VCaP (cell line): ENCODE measurements at regions not wholly inside any gene's neighbourhood (a gene's known extent, or its start where the extent isn't known, plus 50 kb on each side); places are given as distances from the start of the nearest gene placed in this dataset.

Experiments
- H3K27ac ChIP-seq: fragments of 450-650 bp; 2 replicates; pipeline ENCODE4 v1.5.1; 2017
- TF ChIP-seq, protein P1 (sequence below): fragments of 450-650 bp; conservative IDR thresholded peaks from 2 replicates; pipeline ENCODE4 v1.5.1; 2017; ENCODE audit warnings: mild to moderate bottlenecking, moderate library complexity

DNA sequence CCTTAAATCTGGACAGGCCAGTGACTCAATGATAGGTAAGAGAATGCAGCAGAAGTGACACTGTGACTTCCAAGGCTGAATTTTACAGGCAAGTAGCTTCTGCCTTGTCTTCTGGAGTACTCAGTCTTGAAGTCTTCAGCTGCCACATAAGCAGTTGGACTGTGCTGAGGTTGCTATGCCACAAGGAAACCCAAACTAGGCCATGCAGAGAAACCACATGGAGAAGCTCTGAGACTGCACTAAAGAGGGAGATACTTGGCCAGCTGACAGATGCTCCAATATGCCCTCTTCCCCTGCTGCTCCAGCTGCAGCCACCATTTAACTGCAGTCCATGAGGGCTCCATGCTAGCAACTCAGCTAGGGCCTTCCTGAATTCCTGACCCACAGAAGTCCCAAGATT, 119.4 kb upstream of the GADL1 start:
- TF ChIP-seq, protein P1, sequence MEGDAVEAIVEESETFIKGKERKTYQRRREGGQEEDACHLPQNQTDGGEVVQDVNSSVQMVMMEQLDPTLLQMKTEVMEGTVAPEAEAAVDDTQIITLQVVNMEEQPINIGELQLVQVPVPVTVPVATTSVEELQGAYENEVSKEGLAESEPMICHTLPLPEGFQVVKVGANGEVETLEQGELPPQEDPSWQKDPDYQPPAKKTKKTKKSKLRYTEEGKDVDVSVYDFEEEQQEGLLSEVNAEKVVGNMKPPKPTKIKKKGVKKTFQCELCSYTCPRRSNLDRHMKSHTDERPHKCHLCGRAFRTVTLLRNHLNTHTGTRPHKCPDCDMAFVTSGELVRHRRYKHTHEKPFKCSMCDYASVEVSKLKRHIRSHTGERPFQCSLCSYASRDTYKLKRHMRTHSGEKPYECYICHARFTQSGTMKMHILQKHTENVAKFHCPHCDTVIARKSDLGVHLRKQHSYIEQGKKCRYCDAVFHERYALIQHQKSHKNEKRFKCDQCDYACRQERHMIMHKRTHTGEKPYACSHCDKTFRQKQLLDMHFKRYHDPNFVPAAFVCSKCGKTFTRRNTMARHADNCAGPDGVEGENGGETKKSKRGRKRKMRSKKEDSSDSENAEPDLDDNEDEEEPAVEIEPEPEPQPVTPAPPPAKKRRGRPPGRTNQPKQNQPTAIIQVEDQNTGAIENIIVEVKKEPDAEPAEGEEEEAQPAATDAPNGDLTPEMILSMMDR, result no peak
- H3K27ac ChIP-seq, result no peak overlapping the region

DNA sequence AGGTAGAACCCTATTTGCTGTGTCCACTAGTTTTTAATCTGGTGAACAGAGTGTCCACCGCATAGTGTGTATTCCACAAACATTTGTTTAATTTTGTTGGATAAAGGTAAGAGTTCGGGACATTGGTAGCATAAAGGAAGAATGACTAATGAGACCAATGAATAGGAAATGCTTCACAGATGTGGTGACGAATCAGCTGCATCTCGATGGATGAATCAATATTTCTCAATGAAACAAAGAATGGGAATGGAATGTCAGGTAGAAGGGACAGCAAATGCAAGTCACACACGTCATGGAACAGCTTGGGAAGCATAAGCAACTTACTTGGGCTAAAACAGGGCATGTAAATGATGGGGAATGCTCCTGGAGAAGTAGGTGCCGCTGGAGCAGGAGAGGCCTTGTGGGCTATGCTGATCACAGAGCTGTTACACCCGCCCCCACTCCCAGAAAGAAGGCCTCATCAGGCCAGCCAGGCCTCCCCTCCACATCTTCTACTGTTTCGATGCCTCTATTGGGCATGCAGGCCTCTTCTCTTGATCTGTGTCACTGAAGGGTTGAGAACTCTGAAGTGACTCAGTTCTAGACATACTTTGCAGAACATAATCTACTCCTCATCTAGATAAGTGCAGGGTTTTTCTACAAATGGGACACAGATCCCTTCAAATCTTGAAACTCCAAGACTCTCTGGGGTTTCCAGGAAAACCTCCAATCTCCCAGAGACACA, 120.0 kb upstream of the GADL1 start:
- H3K27ac ChIP-seq, result no peak overlapping the region
- TF ChIP-seq, protein P1, result no peak

DNA sequence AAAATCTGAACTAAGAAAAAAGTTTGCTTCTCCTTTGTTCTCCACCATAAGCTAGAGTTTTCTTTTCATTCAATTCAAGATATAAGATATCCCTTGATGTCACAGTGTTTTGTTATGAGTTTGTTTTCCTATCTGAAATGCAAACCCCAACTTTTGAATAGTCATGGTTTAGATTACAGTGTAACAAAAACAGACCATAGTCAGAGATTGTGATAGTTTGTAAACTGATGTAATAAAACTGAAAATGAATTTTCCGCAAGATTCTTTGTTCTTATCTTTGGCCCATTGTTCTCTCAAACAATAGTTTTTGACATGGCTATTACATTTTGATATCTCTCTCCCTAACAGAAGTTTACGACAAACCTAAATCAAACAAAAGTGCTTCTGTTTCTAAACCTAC, 121.7 kb upstream of the GADL1 start:
- H3K27ac ChIP-seq, result no peak overlapping the region
- TF ChIP-seq, protein P1, result no peak

DNA sequence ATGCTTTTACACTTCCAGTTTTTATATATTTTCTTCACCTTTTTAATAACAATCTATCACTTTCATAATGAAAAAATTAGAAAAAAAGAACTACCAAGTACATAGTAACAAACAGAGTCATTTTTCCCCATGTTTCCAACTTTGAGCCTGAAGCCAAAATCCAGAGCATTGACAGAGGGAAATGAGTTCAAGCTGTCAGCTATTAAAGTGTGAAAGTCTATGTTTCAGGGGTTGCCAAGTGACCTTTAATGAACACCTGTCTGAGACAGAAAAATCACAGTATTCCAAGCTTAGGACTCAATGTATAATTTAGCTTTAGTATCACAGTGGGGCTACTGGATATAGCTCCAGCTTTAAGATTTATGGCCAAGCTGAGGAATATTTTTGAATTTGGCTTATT, 128.3 kb upstream of the GADL1 start:
- TF ChIP-seq, protein P1, result no peak
- no peak overlapping the region for H3K27ac ChIP-seq

DNA sequence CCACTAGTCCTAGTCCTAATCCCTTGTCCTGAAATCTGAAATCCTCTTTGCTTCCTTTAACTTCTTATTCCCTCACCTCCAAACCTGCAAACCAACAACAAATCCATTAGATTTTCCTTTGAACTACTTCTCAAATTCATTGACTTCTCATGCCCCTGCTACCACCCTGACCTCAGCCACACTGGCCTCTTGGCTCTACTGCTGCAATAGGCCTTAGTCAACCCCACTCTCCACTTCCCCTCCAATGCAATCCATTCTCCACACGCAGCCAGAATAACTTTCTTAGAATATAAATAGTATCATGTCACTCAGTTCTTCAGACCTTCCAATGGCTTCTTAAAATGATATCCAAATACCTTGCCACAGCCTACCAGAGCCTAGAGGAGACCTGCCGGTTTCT, 131.1 kb upstream of the GADL1 start:
- TF ChIP-seq, protein P1, result no peak
- no peak overlapping the region for H3K27ac ChIP-seq

DNA sequence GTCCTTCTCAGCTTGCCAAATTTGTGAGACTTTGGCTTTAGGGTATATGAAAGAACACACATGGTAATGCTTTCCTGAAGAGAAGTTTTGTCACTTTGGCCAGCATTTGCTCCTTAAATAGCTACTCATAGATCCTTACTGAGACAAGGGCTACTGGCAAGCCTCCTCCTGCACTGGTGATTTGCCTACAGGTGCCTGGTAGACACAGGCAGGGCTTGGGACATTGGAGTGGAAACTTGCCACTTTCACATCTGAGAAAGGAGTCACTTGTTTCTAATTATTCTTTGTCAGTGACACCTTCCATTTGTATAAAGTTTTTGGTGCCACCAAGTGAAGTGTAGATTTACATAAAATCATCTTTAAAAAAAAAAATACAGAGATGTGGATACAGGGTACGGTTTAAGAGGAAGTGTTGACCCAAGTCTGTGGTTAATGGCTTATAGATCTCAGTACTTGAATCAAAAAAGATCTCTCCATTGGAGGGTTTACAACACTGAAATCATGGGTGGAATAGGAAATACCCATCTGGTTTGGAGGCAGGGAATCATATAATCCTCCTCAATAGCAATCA, 132.8 kb upstream of the GADL1 start:
- TF ChIP-seq, protein P1, result no peak

DNA sequence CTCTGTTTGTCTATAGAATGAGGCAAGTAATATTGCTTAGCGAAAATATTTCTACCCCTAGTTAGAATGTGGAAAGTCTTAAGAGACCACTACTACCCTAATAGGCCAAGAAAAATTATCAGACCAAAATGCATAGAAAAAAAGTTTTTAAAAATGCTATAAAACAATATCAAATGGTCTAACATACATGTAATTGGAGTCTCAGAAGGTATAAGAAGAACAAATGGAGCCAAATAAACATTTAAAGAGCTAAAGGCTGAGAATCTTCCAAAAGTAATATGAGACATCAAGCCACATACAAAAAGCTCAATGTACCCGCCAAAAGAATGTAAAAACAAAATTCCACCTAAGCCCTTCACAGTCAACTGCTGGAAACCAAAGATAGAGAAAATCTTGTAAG, 133.5 kb upstream of the GADL1 start:
- TF ChIP-seq, protein P1, result no peak

More for the DNA sequence above, 132.8 kb upstream of the GADL1 start:
- no peak overlapping the region for H3K27ac ChIP-seq

More for the DNA sequence above, 133.5 kb upstream of the GADL1 start:
- H3K27ac ChIP-seq, result no peak overlapping the region
